ENCODE measurements at regions not wholly inside any gene's neighbourhood (a gene's known extent, or its start where the extent isn't known, plus 50 kb on each side); places are given as distances from the start of the nearest gene placed in this dataset.
A peak's percentile ranks its signal among the peaks of the same experiment; 100 is the strongest.
"Not testable (repeated sequence)": the region's sequence is repeated elsewhere in the genome, so short reads cannot be mapped to it uniquely, and the experiment has no call there.

DNA sequence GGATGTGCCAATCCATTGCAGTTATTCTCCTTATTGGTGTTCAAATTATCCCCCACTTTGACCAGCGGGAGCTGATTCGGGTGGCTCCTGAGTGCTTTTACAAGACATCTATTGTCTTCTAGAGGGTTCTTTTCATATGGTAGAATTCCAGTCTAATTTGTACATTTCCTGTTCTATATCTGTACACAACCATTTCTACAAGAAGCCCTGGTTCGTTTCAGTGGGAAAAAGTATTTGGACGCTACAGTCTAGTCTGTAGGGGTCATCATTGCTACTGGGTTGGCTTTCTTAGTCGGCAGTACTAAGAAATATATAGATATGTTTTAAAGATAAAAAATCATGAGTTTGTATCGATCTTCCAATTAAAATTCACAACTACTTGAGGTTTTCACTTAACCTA is 262.6 kb downstream of the MAP2K6 start:
- no peak for DNase-seq

DNA sequence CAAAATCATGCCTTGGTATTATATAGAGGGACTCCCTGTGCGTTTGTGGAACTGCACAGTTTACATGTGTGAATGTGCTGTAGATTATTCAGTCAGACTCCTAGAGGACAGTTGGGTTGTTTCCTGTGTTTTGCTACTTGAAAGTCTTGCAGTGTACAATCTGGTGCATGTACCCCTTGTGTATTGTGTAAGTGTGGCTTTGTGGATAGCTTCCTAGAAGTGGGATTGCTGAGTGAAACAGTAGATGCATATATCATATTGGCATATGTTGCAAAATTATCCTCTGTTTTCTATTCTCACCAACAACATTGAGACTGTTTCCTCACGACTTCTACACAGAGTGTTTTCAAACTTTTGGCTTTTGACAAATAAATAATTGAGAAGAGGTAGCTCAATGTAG is 263.7 kb downstream of the MAP2K6 start:
- no peak for DNase-seq

GRCh38 chr17:69679829-69680228 is 265.3 kb downstream of the MAP2K6 start:
- DNase-seq: no peak

- DNase-seq: no peak
These were observed 269.8 kb downstream of the MAP2K6 start for GRCh38 chr17:69684251-69684650.

GRCh38 chr17:69685150-69685549 is 270.7 kb downstream of the MAP2K6 start:
- DNase-seq: not testable (repeated sequence)

- DNase-seq: no peak
These were observed 276.0 kb downstream of the MAP2K6 start for GRCh38 chr17:69690531-69690930.

- DNase-seq: no peak
These were observed 277.7 kb downstream of the MAP2K6 start for GRCh38 chr17:69692171-69692570.

- DNase-seq: no peak
These were observed 281.1 kb downstream of the MAP2K6 start for GRCh38 chr17:69695646-69696045.

DNA sequence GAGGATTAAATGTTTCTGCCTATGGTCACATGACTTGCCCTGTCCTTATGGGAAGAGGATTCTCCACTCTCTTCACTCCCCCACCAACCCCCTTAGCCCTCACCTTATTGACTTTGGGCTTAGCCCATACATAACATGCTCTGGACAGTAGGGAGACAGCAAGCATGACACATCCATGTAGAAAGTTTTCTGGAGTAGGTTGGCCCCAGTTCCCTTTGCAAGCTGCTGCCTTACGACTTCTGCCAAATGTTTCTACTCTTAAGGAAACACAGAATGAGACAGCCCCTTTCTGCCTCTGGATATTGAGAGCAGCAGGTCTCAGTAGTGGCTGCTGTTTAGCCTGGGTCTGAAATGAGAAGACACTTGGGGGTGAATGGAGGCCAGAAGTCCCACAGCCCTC is 282.2 kb downstream of the MAP2K6 start:
- DNase-seq: no peak

DNA sequence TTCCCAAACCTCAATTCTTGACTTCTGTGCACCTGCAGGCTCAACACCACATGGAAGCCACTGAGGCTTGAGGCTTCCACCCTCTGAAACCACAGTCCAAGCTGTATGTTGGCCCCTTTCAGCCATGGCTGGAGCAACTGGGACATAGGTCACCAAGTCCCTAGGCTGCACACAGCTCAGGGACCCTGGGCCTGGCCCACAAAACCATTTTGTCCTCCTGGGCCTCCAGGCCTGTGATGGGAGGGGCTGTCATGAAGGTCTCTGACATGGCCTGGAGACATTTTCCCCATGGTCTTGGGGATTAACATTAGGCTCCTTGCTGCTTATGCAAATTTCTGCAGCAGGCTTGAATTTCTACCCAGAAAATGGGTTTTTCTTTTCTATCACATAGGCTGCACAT is 283.9 kb downstream of the MAP2K6 start:
- DNase-seq: not testable (repeated sequence)

GRCh38 chr17:69702078-69702477 is 287.6 kb downstream of the MAP2K6 start:
- DNase-seq: no peak

DNA sequence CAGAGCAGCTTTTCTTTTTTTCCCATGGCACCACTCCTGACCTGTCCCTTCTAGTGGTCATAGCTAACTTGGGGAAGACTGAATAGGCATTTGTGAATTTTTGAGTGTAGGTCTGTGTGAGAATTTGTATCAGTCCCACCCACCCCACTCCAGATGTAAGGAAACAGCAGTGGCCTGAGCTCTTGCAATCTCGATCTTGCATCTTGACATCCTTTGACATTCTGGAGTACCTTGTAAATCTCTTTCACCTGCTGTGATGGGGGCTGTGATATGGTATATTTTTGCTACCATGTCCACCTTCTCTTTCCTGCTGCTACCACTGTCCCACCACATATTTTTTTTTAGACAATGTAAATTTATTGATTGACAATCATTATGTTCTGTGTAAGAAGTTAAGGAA is 289.3 kb downstream of the MAP2K6 start:
- no peak for DNase-seq

DNA sequence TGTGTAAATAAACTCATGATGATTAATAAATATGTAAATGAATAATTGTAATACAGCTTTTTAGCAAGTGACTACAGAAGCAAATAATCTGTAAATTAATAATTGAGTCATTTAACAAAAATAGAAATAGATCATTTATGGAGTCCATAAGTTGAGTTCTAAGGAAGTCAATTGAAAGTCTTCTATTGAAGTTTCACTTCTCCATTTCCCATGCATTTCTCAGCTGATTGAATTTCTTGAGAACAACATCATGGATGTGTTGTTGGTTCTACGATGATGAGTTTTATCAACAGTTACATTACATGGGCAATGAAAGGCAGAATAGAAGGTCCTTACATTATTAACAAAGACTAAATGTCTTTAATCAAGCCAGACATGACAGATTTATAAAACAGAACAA is 290.4 kb downstream of the MAP2K6 start:
- DNase-seq: no peak

- no peak for DNase-seq
These were observed 291.6 kb downstream of the MAP2K6 start for GRCh38 chr17:69706127-69706526.

- DNase-seq: no peak
These were observed 294.9 kb downstream of the MAP2K6 start for GRCh38 chr17:69709441-69709840.

GRCh38 chr17:69710926-69711325 is 296.4 kb downstream of the MAP2K6 start:
- DNase-seq: no peak

GRCh38 chr17:69711541-69711940 is 297.0 kb downstream of the MAP2K6 start:
- no peak for DNase-seq

- no peak for DNase-seq
These were observed 298.4 kb downstream of the MAP2K6 start for GRCh38 chr17:69712801-69713311.

DNA sequence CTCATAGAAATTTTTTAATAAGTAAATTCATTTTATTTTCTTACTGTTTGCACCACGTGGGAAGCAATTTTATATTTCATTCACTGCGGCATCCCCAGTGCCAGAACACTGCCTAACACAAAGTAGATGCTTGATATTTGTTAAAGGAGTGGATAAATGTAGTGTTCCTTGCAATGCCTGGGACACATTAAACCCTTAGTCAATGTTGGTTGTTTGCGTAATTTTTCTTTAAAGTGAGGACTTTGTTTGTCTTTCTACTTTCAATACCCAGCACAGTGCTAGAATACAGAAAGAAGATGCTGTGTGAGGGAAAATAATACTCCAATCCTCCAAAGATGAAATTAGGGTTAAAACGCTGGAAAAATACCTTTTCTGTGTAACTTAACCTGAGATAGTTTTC is 299.3 kb downstream of the MAP2K6 start:
- DNase-seq: no peak

- no peak for DNase-seq
These were observed 300.2 kb downstream of the MAP2K6 start for GRCh38 chr17:69714669-69715068.

GRCh38 chr17:69715656-69716055 is 301.2 kb downstream of the MAP2K6 start:
- DNase-seq: no peak

- peak; percentile 14 for DNase-seq
These were observed 302.1 kb downstream of the MAP2K6 start for GRCh38 chr17:69716556-69716955.

DNA sequence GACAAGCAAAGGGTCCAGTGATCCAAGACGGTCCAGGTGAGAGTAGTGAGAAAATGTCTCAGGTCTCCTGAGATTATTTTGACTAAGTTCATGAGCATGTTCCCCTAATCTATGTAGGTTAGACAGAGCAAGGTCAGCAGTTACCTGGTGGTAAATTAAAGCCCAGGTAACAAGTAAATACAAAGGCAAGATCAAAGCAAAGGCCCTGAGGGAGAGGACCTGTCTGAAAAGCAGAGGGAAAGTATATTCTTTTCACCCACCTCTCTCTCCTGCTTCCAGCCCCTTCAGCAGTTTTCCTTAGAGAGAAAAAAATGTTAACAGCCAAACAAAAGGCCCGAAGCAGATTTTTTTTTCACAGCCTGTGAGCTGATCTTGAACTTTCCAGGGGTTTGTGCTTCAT is 302.7 kb downstream of the MAP2K6 start:
- DNase-seq: no peak

DNA sequence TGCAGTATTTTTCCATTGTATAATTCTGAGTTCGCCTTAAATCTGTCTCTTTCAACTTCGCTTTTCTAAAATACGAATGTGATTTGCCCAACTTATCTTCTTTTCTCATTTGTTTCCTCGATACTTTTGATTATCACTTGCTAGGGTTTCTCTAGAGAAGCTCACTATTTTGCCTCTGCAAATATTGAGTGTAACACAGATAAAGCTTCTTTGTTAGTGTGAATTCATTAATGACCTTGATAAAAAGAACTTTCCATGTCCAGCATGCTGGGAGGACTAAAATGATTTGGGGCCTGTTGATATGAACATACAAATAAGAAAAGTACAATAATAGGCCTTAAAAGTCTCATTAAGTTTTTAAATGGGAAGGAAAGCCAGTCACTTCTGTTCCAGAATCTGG is 303.3 kb downstream of the MAP2K6 start:
- DNase-seq: no peak

- DNase-seq: no peak
These were observed 305.1 kb downstream of the MAP2K6 start for GRCh38 chr17:69719474-69720048.

GRCh38 chr17:69722518-69722917 is 308.0 kb downstream of the MAP2K6 start:
- DNase-seq: no peak
